Activated T-cell treated with anti-CD3 and anti-CD28 coated beads, Interleukin-2, amount 50 U/mL, for 48 hours (primary cell): ENCODE measurements at regions not wholly inside any gene's neighbourhood (a gene's known extent, or its start where the extent isn't known, plus 50 kb on each side); places are given as distances from the start of the nearest gene placed in this dataset.

Source experiments
- DNase-seq, 2 experiments: peaks; one replicate each; pipeline ENCODE4 v3.0.0-alpha.2; 2020

DNA sequence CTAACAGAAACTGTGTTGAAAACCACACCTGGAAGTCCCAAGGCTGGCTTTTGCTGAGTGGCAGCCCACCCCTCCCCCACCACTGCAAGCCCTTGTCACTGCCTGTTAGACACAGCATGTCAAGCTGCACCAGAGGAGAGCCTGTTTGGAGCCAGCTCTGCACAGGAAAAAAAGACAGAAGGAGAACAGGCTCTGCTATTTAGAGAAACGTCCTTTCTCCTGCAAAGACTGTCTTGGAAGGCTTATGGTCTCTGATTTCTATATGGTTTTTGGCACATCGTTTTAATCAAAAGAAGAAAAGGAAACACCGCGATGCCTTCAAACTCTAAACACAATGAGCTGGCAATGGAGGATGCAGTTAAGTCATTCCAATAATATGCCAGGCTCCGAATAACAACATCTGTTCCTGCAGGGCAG is 275.5 kb downstream of the MAP2K4 start:
- DNase-seq: no peak

DNA sequence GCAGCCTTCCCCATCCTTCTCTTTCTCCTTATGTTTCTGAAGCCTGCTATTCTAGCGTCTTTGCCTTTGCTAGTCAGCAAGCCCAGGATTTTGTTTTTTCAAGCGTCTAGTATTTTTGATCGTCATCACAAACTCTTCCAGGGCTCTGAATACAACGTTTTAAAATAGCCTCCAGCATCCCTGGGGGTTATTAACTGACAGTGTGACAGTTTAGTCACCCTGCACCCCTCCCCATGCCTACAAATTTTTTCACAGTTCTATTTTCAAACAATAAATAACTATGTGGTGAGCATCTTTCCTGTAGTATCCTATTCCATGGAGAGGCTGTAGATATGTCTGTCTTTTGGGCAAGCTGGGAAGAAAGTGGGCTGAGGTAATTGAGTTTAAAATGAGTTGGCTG is 280.9 kb downstream of the MAP2K4 start:
- no peak for DNase-seq

DNA sequence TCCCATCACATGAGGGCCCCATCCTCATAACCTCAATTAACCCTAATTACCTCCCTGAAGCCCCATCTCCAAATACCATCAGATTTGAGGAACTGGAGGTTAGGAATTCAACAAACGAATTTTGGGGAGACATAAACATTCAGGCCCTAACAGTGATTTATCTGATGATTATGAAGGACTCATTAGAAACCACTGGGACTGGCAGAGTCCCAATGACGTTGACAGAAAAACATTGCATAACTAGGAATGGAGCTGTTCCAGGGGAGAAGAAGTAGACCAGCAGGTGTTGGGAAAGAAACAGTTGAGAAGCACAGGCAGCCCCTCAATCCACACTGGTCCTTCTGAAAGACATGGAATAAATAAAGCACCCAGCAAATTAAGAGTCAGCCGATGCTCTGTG is 282.0 kb downstream of the MAP2K4 start:
- no peak for DNase-seq

DNA sequence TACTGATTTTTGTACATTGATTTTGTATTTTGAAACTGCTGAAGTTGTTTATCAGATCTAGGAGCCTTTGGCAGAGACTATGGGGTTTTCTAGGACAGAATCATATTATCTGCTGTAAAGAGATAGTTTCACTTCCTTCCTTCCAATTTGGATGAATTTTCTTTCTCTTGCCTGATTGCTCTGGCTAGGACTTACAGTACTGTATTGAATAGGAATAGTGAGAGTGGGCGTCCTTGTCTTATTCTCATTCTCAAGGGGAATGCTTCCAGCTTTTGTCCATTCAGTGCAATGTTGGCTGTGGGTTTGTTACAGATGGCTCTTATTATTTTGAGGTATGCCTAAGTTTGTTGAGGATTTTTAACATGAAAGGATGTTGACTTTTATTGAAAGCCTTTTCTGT is 290.1 kb downstream of the MAP2K4 start:
- DNase-seq: no peak

DNA sequence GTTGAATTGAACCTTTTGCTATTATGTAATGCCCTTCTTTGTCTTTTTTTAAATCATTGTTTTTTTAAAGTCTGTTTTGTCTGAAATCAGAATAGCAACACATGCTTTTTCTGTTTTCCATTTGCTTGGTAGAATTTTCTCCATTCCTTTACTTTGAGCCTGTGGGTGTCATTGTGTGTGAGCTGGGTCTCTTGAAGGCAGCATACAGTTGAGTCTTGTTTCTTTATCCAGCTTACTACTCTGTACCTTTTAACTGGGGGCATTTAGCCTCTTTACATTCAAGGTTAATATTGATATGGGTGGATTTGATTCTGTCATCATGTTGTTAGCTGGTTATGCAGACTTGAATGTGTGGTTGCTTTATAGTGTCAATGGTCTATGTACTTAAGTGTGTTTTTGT is 292.0 kb downstream of the MAP2K4 start:
- no peak for DNase-seq

DNA sequence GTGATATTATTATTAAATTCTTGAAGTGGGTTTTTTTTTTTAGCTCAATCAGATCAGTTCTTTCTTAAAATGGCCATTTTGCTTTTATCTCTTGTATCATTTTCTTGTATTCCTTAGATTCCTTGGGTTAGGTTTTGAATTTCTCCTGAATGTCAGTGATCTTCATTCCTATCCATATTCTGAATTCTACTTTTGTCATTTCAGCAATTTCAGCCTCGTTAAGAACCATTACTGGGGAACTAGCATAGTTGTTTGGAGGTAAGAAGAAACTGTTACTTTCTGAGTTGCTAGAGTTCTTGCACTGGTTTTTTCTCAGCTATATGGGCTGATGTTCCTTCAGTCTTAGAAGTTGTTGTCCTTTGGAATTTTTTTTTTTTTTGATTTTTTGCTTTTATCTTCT is 293.1 kb downstream of the MAP2K4 start:
- DNase-seq: no peak

DNA sequence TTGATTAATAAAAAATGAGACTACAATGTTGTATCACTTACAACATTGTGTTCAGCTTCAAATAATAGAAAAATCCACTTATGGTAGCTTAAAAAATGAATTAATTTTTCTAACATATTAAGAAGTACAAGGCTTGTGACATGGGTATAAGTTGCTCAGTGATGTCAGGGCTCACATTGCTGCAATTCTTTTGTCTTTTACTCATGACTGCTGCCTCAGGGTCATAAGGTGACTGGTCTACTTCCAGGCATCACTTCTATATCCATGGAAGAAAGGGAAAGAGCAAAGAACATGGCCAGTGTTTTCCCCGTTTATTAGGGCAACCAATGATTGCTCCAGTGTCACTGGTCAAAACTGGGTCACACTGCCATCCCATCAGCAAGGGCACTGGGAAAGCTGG is 295.3 kb downstream of the MAP2K4 start:
- DNase-seq: no peak

DNA sequence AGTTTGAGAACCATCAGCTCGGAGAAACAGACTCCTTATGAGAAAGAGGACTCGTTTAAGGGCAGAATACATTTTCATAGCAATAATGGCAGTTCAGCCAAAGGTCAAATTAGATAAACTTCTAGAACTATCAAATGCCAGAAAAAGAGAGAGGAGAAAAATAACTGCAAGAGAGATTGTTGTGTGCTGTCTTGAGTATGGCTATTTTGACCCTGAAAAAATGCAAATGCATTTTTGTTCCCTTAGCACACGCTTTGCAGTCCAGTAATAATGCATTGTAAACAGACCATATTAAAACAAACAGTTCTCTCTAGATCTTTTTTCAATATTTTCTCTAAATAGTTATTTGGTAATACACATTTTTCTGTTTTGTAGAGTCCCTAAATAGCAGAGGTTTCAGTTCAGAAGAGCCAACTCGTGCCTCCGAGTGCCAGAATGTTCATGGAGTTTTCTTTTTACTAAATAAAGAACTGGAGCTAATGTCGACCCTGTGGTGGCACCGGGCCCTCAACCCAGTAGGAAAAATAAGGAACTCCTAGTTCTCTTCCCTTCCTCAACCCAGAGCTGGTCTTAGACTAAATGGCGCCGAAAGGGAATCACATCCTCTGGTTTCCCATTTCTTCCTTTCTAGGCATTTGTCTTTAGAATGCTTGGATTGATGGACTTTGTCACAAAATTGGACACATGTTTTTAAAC is 298.0 kb downstream of the MAP2K4 start:
- no peak for DNase-seq

DNA sequence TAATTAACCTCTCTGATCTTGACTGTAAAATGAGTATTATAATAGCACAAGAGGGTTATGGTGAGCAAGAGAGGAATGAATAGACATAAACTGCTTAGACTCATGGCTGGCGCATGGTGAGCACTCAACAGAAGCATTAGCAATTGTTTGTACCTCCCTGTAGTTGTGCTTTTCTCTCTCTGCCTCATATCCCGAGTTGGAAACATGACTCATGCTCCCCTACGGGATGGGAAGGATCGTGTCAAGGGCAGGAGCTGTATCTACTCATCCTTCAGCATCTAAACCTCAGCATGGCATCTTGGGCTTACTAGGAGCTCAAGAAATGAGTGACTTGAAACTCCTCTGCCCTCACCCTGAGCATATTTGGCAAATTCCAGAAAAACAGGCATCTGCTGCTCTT is 299.6 kb downstream of the MAP2K4 start:
- no peak for DNase-seq

DNA sequence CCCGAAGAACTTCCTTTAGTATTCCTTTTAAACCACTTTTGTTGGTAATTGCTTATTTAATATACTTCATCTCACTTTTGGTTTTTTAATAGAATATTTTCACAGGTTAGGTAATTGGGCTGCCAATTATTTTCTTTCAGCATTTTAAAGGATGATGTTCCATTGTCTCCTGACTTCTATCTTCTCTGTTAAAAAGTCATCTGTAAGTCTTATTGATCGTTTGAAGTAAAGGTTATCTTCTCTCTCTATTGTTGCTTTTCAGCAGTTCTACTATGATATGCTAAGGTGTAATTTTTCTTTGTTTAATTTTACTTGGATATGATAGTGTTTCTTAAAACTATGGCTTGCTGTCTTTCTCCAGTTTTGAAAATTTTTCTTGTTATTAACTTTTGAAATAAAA is 307.5 kb downstream of the MAP2K4 start:
- no peak for DNase-seq

DNA sequence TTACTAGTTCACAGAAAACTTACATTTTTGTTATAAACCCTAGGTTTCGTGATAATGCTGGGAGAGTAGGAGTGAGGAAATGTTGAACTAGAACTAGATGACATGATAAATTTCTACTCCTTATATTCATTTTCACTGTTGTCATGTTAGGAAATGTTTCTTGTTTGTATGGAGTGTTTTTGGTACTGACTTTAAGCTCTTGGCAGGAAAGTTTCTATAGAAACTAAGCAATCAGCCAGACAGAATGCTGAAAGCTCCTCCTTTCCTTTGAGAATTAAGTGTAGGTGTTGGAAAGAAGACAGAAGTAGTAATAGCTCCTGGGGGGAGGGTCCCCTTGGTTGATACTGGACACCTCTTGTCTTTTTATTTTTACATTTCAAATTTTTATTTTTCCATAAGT is 309.8 kb downstream of the MAP2K4 start:
- DNase-seq: no peak

DNA sequence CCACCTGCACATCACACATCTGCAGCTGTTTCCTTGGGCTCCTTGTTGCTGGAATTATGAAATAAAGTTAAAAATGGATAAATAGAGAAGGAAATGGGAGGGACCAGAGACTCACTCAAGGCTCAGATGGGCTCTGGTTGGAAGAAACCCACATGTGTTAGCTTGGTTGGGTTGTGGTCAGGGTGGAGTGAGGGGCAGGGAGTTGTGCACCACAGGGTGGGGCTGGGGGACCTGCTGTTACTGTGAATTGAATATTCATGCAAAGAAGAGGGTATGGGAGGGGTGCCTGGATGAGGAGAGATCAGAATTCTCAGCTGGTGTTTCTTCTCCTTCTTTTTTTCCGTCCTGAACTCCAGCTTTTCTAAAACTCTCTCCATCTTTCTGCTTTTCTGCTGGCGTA is 320.7 kb downstream of the MAP2K4 start:
- no peak for DNase-seq

DNA sequence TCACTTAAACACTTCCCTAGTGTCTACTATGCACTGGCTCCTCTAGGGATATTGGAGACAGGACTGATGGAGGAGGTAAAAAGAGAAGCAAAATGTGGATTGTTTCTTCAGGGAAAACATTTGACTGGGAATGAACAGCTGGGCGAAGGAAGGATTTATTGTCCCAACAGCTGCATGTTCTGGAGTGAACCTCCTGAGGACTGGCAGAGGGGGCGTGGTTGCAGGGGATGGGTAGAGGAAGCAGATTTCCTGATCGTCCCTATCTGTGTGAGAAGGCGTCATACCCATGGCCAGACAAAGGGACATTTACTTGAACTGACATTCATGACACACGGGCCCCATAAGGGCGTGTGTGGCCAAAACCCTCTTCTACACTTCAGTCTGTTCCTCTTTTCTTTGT is 321.5 kb downstream of the MAP2K4 start:
- no peak for DNase-seq

DNA sequence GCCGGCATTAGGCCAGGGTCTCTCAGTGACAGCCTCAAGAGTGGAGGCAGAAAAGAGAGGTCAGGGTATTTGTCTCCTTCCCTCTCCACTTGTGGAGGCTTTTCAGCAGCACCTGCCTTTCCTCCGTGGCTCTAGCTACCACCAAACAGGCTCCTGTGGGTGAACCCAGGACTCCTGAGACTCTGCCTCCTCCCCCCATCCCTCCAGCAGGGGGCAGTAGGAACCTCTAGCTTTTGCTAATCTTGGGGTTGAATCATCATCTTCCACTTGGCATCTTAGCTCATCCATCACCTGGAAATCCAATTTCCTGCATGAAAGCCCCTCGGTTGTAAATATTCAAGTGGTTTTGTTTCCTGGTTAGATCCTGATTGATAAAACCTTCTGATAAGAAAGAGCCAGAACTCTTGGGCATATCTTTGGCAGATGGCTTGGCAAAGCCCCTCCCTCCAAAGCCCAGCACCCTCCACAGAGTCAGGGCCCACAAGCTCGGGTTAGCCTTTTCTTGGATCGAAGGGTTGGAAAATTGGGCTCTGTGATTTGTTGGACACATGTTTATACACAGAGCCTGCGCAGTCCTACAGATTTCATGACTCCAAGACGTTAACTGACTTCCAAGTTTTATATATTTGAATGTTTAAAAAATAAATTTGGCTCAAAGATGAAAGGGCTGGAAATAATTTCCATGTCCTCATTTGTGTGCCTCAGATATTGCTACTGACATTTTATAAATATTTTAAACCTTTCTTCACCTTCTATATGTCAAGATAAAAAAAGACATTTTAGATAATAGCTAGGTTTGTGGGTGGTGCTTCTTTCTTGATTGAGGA is 322.1 kb downstream of the MAP2K4 start:
- DNase-seq: peak; percentile 32 to 43

DNA sequence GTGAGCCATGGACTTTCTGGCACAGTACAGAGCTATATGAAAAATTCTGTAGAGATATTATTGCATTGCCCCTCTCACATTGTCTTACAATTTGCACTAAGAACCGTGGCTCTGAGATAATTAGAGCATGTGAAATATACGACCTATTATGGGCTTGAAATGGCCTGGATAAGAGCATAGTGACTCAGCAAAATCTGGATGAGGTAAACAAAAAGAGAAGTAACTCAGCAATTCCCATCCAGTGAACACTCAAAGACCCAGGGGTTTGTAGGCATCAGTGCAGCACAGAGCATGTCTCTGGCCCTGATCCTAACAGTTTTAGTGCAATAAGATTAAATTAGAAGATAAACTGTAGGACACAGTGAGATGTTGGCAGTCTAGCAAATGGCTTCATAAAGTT is 317.2 kb upstream of the MYOCD start:
- no peak for DNase-seq

DNA sequence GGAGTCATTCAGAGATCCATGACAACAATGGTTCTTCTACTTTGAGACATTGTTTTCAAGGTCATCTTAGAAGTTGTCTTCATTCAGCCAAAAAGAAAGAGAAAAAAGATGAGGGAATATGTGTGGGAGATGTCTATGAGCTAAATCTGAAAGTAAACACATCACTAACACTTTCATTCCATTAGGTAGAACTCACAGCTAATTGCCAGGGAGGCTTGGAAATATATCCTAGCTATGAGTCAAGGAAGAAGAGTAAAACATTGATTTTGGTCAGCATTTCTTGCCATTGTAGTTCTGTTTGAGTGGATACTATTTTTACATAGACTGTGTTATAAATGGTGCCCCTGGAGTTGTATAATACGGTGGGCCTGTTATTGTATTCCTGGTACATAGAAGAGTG is 316.4 kb upstream of the MYOCD start:
- DNase-seq: no peak

DNA sequence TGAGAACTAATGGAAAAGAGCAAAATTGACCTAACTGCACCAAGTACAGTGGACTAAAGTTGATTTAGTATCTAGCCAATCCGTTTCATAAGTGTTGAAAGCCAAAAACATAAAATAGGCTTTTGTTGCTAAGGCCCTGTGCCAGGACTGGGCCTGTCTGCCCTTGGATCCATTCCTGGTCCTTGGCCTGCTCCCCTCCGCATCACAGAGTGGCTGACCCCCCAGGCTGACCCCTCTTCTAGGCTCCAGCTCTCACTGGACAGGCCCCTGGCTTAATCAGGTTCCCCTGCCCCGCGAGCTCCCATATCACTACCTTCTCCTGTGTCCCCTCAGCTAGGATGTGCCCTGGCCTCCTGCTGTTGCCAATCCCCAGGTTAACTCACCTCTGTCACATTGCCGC is 313.6 kb upstream of the MYOCD start:
- DNase-seq: no peak

DNA sequence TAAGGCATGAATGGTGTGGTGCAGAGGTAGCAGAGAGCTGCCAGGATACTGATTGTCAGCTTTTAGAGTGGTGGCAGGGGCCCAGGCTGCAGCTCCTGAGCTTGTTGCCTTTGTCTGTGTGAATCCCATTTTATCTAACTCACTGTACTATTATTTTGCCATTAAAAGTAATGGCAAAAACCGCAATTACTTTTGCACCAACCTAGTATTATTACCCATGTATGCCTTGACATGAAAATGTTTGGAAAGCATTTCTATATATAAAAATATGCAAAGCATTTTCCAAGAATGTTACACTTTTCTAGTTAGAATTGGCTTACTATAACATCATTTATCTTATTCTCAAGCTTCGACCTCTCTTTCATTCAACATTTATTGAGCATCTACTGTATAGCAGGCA is 308.1 kb upstream of the MYOCD start:
- DNase-seq: no peak

DNA sequence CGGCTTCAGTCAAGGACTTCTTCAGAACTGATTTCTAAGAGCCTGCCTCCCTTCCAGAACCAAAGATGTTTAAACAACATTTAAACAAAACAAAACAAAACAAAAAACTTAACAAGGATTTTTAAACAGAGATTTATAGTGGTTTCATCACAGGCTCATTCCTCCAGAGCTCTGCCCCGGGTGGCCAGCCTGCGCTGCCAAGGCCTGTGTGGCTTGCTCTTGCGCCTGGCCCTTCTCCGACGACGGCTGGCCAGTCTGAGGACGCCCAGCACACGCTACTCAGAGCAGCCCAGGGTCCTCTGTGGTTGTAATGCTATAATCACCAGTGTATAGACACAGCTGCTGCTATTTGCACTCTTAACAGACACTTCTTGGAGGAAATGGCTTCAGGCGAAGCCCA is 307.2 kb upstream of the MYOCD start:
- DNase-seq: no peak

DNA sequence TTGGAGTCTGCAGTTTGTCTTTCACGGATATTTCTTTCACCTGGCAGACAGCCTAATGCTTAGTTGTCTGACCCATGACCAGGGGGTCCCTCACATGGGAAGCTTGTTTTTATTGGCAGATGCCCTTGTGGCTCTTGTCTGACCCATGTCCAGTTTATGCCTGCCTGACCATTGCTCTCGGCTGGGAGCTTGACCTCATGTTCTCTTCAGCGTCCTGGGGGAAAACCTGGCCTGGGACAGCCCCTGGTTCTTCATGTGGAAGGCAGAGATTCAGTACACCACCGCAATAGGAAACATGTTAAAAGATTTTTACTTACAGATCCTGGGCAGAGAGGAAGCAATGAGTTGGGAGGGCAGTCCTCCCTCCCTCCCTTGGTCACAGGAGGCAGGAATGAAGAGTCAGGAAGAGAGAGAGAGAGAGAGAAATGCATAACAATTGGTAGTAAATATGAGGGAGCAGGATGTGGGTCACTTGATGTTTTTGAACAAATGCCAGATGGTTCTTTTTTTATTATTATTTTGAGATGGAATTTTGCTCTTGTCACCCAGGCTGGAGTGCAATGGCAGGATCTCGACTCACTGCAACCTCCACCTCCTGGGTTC is 302.7 kb upstream of the MYOCD start:
- no peak for DNase-seq

DNA sequence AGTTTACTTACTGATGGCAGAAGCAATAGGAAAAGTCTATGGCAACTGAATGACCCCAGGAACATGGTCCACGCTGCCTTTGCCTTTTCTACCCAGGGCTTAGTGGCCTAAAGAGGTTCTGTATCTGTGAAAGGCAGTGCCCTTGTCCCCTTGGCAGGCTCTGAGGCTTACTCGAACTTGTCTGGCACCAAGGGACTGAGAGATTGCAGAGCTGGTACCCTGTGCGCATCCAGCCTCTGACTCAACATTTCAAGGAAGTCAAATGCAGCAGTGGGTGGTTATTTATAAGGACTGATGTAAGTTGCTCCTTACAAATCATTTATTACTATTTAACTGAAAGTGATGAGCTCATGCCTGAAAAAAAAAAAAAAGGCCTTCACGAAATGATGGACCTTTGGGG is 299.9 kb upstream of the MYOCD start:
- no peak for DNase-seq

DNA sequence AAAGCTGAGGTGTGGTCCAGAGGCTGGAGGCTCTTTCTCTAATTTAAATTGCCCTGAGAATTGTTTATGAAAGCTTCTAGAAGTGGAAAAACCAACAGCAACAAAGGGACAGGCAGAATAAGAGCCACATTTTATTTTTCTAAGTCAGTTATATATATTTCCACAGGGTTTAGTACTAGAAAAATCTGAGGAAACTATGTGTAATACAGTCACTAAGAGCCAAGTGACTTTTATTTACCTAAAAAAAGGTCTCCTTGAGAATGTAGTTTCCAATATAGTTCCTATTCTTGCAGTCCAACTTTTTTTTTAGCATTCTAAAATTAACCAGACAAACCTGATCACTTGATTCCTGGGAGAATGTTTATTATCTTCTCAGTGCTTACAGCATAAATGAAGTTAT is 296.6 kb upstream of the MYOCD start:
- no peak for DNase-seq

DNA sequence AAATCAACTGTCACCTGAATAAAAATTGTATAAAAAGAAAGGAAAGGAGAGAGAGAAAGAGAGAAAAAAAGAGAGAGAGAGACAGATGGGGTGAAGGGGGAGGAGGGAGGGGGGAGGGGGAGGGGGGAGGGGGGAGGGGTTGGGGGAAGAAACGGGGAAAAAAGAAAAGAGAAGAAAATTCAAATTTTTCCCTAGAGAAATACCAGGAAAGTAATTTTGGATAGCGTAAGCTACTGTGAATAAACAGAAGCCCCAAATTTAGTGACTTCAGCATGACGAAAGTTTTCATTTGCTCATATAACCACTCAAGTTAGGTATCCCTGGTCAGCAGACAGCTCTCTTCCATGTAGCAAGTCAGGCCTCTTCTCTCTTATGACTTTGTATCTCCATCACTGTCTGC is 289.4 kb upstream of the MYOCD start:
- no peak for DNase-seq

DNA sequence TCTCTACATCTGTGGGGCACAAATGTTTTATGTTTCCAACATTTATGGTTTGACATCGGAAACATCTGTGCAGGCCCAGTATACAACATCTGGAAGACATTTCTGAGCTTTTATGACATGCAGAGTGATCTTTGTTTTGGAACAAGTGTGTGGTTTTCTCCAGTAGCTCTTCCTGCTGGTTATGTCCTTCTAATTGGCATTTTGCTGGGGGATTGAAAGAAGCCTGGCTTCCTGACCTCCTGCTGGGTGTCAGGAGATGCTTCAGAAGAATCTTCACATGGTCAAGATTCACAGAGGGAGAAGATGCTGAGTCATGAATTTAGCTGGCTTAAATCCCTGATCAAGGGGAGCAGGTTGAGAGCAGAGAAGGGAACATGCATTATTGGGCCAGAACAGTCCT is 279.5 kb upstream of the MYOCD start:
- DNase-seq: no peak
